ENCODE measurements at regions not wholly inside any gene's neighbourhood (a gene's known extent, or its start where the extent isn't known, plus 50 kb on each side); places are given as distances from the start of the nearest gene placed in this dataset.

GRCh38 chr2:7403092-7403775, 486.0 kb downstream of the RNF144A start:
- Histone ChIP-seq H3K4me1 (ENCODE audit: control insufficient read depth, insufficient read depth, low read length) (no peaks in the 10 kb centered on the region), H3K4me3 (ENCODE audit: low read depth, low read length) (no peak overlapping the region), H3K27me3 (ENCODE audit: control insufficient read depth, insufficient read depth, low read length) (no peaks in the 10 kb centered on the region), H3K9ac (ENCODE audit: low read depth, low read length) (no peak overlapping the region), H3K36me3 (ENCODE audit: control insufficient read depth, insufficient read depth, low read length) (no peaks in the 10 kb centered on the region), H3K9me3 (ENCODE audit: control insufficient read depth, insufficient read depth, low read length) (no peaks in the 10 kb centered on the region)

GRCh38 chr2:7405861-7406715, 488.9 kb downstream of the RNF144A start:
- Histone ChIP-seq H3K27me3 (ENCODE audit: control insufficient read depth, insufficient read depth, low read length) (no peaks in the 10 kb centered on the region), H3K4me3 (ENCODE audit: low read depth, low read length) (no peak overlapping the region), H3K9me3 (ENCODE audit: control insufficient read depth, insufficient read depth, low read length) (no peaks in the 10 kb centered on the region), H3K9ac (ENCODE audit: low read depth, low read length) (no peak overlapping the region), H3K36me3 (ENCODE audit: control insufficient read depth, insufficient read depth, low read length) (no peaks in the 10 kb centered on the region), H3K4me1 (ENCODE audit: control insufficient read depth, insufficient read depth, low read length) (no peaks in the 10 kb centered on the region)

- Histone ChIP-seq H3K4me3 (ENCODE audit: low read depth, low read length) (no peak overlapping the region), H3K27me3 (ENCODE audit: control insufficient read depth, insufficient read depth, low read length) (no peaks in the 10 kb centered on the region), H3K9me3 (ENCODE audit: control insufficient read depth, insufficient read depth, low read length) (no peaks in the 10 kb centered on the region), H3K9ac (ENCODE audit: low read depth, low read length) (no peak overlapping the region), H3K4me1 (ENCODE audit: control insufficient read depth, insufficient read depth, low read length) (no peaks in the 10 kb centered on the region), H3K36me3 (ENCODE audit: control insufficient read depth, insufficient read depth, low read length) (no peaks in the 10 kb centered on the region)
These were observed 489.8 kb downstream of the RNF144A start for GRCh38 chr2:7407001-7407400.

- Histone ChIP-seq H3K27me3 (ENCODE audit: control insufficient read depth, insufficient read depth, low read length) (no peaks in the 10 kb centered on the region), H3K36me3 (ENCODE audit: control insufficient read depth, insufficient read depth, low read length) (no peaks in the 10 kb centered on the region), H3K9me3 (ENCODE audit: control insufficient read depth, insufficient read depth, low read length) (no peaks in the 10 kb centered on the region), H3K9ac (ENCODE audit: low read depth, low read length) (no peak overlapping the region), H3K4me3 (ENCODE audit: low read depth, low read length) (no peak overlapping the region), H3K4me1 (ENCODE audit: control insufficient read depth, insufficient read depth, low read length) (no peaks in the 10 kb centered on the region)
These were observed 490.9 kb downstream of the RNF144A start for GRCh38 chr2:7407906-7408680.

- no peak overlapping the region for H3K9ac ChIP-seq (ENCODE audit: low read depth, low read length)
- H3K4me3 ChIP-seq (ENCODE audit: low read depth, low read length) = no peak overlapping the region
- H3K36me3 ChIP-seq (ENCODE audit: control insufficient read depth, insufficient read depth, low read length) = no peaks in the 10 kb centered on the region
- no peaks in the 10 kb centered on the region for H3K4me1 ChIP-seq (ENCODE audit: control insufficient read depth, insufficient read depth, low read length)
- H3K27me3 ChIP-seq (ENCODE audit: control insufficient read depth, insufficient read depth, low read length) = no peaks in the 10 kb centered on the region
- no peaks in the 10 kb centered on the region for H3K9me3 ChIP-seq (ENCODE audit: control insufficient read depth, insufficient read depth, low read length)
These were observed 494.5 kb downstream of the RNF144A start for GRCh38 chr2:7411691-7412090.

GRCh38 chr2:7417845-7418742, 500.9 kb downstream of the RNF144A start:
- Histone ChIP-seq H3K36me3 (ENCODE audit: control insufficient read depth, insufficient read depth, low read length) (no peaks in the 10 kb centered on the region), H3K4me3 (ENCODE audit: low read depth, low read length) (no peak overlapping the region), H3K9ac (ENCODE audit: low read depth, low read length) (no peak overlapping the region), H3K9me3 (ENCODE audit: control insufficient read depth, insufficient read depth, low read length) (no peaks in the 10 kb centered on the region), H3K27me3 (ENCODE audit: control insufficient read depth, insufficient read depth, low read length) (no peaks in the 10 kb centered on the region), H3K4me1 (ENCODE audit: control insufficient read depth, insufficient read depth, low read length) (no peaks in the 10 kb centered on the region)

- Histone ChIP-seq H3K4me1 (ENCODE audit: control insufficient read depth, insufficient read depth, low read length) (no peaks in the 10 kb centered on the region), H3K9ac (ENCODE audit: low read depth, low read length) (no peak overlapping the region), H3K4me3 (ENCODE audit: low read depth, low read length) (no peak overlapping the region), H3K27me3 (ENCODE audit: control insufficient read depth, insufficient read depth, low read length) (no peaks in the 10 kb centered on the region), H3K36me3 (ENCODE audit: control insufficient read depth, insufficient read depth, low read length) (no peaks in the 10 kb centered on the region), H3K9me3 (ENCODE audit: control insufficient read depth, insufficient read depth, low read length) (no peaks in the 10 kb centered on the region)
These were observed 502.0 kb downstream of the RNF144A start for GRCh38 chr2:7419186-7419585.

- H3K4me3 ChIP-seq (ENCODE audit: low read depth, low read length) = no peak overlapping the region
- H3K36me3 ChIP-seq (ENCODE audit: control insufficient read depth, insufficient read depth, low read length) = no peaks in the 10 kb centered on the region
- H3K27me3 ChIP-seq (ENCODE audit: control insufficient read depth, insufficient read depth, low read length) = no peaks in the 10 kb centered on the region
- H3K9me3 ChIP-seq (ENCODE audit: control insufficient read depth, insufficient read depth, low read length) = no peaks in the 10 kb centered on the region
- H3K9ac ChIP-seq (ENCODE audit: low read depth, low read length) = no peak overlapping the region
- H3K4me1 ChIP-seq (ENCODE audit: control insufficient read depth, insufficient read depth, low read length) = no peaks in the 10 kb centered on the region
These were observed 502.7 kb downstream of the RNF144A start for GRCh38 chr2:7419814-7420311.

GRCh38 chr2:7420530-7420929, 503.3 kb downstream of the RNF144A start:
- H3K27me3 ChIP-seq (ENCODE audit: control insufficient read depth, insufficient read depth, low read length) = no peaks in the 10 kb centered on the region
- no peak overlapping the region for H3K4me3 ChIP-seq (ENCODE audit: low read depth, low read length)
- no peaks in the 10 kb centered on the region for H3K4me1 ChIP-seq (ENCODE audit: control insufficient read depth, insufficient read depth, low read length)
- H3K9me3 ChIP-seq (ENCODE audit: control insufficient read depth, insufficient read depth, low read length) = no peaks in the 10 kb centered on the region
- H3K36me3 ChIP-seq (ENCODE audit: control insufficient read depth, insufficient read depth, low read length) = no peaks in the 10 kb centered on the region
- H3K9ac ChIP-seq (ENCODE audit: low read depth, low read length) = no peak overlapping the region

GRCh38 chr2:7424481-7424880, 507.3 kb downstream of the RNF144A start:
- no peak overlapping the region for H3K9ac ChIP-seq (ENCODE audit: low read depth, low read length)
- H3K4me1 ChIP-seq (ENCODE audit: control insufficient read depth, insufficient read depth, low read length) = peaks cover 6% of the 10 kb centered on the region
- H3K4me3 ChIP-seq (ENCODE audit: low read depth, low read length) = no peak overlapping the region
- H3K27me3 ChIP-seq (ENCODE audit: control insufficient read depth, insufficient read depth, low read length) = peaks cover 9% of the 10 kb centered on the region
- no peaks in the 10 kb centered on the region for H3K36me3 ChIP-seq (ENCODE audit: control insufficient read depth, insufficient read depth, low read length)
- no peaks in the 10 kb centered on the region for H3K9me3 ChIP-seq (ENCODE audit: control insufficient read depth, insufficient read depth, low read length)
